Middle frontal gyrus (tissue), 1 donor: ENCODE measurements at regions not wholly inside any gene's neighbourhood (a gene's known extent, or its start where the extent isn't known, plus 50 kb on each side); places are given as distances from the start of the nearest gene placed in this dataset.
"Not testable (repeated sequence)": the region's sequence is repeated elsewhere in the genome, so short reads cannot be mapped to it uniquely, and the experiment has no call there.

Experiments used
- DNase-seq: peaks from one replicate; pipeline ENCODE4 v3.0.0-alpha.2; 2015; ENCODE audit warnings: low spot score; ENCODE audit errors: extremely low spot score

GRCh38 chr21:5103880-5104561 lies 5417.4 kb upstream of the TPTE start:
- DNase-seq = not testable (repeated sequence)

- DNase-seq = not testable (repeated sequence)
Measured at GRCh38 chr21:5104562-5104928, 5416.8 kb upstream of the TPTE start.

GRCh38 chr21:5105939-5106708 lies 5415.3 kb upstream of the TPTE start:
- not testable (repeated sequence) for DNase-seq

- DNase-seq = not testable (repeated sequence)
Measured at GRCh38 chr21:5106767-5107464, 5414.5 kb upstream of the TPTE start.

GRCh38 chr21:5107637-5108036 lies 5413.7 kb upstream of the TPTE start:
- DNase-seq = not testable (repeated sequence)

GRCh38 chr21:5108048-5108775 lies 5413.2 kb upstream of the TPTE start:
- DNase-seq = not testable (repeated sequence)

- DNase-seq = not testable (repeated sequence)
Measured at GRCh38 chr21:5111197-5111596, 5410.2 kb upstream of the TPTE start.

- not testable (repeated sequence) for DNase-seq
Measured at GRCh38 chr21:5113092-5113491, 5408.3 kb upstream of the TPTE start.

GRCh38 chr21:5114468-5114867 lies 5406.9 kb upstream of the TPTE start:
- DNase-seq = not testable (repeated sequence)

GRCh38 chr21:5114893-5115645 lies 5406.3 kb upstream of the TPTE start:
- not testable (repeated sequence) for DNase-seq

- DNase-seq = not testable (repeated sequence)
Measured at GRCh38 chr21:5115646-5116343, 5405.6 kb upstream of the TPTE start.

- not testable (repeated sequence) for DNase-seq
Measured at GRCh38 chr21:5116344-5117123, 5404.8 kb upstream of the TPTE start.

GRCh38 chr21:5117135-5117534 lies 5404.2 kb upstream of the TPTE start:
- DNase-seq = not testable (repeated sequence)

GRCh38 chr21:5117666-5118295 lies 5403.6 kb upstream of the TPTE start:
- not testable (repeated sequence) for DNase-seq

- DNase-seq = not testable (repeated sequence)
Measured at GRCh38 chr21:5118296-5118679, 5403.1 kb upstream of the TPTE start.

GRCh38 chr21:5119179-5119578 lies 5402.2 kb upstream of the TPTE start:
- not testable (repeated sequence) for DNase-seq

- DNase-seq = not testable (repeated sequence)
Measured at GRCh38 chr21:5121399-5121798, 5400.0 kb upstream of the TPTE start.

- not testable (repeated sequence) for DNase-seq
Measured at GRCh38 chr21:5121849-5122248, 5399.5 kb upstream of the TPTE start.

- DNase-seq = not testable (repeated sequence)
Measured at GRCh38 chr21:5123655-5124054, 5397.7 kb upstream of the TPTE start.
